T-cell (primary cell): ENCODE measurements at regions not wholly inside any gene's neighbourhood (a gene's known extent, or its start where the extent isn't known, plus 50 kb on each side); places are given as distances from the start of the nearest gene placed in this dataset.

Experiments used
- ATAC-seq, 4 experiments: fragments of 200-7000 bp in 3 of 4; fragments of 150-1000 bp in 1 of 4; cut with Tn5 transposase; replicated peaks in 1 of 4; 1 replicate in 3 of 4; 2 replicates in 1 of 4; pipeline ENCODE4 v1.10.0; 2021; ENCODE audit warnings: moderate library complexity in 3 of 4, mild to moderate bottlenecking in 2 of 4, moderate number of reproducible peaks in 1 of 4
- CTCF ChIA-PET, 2 donors: fragments of 300-600 bp; sonication (Branson Sonifier 250); formaldehyde crosslinking; loops; one replicate each; lab custom pipeline; 2022; ENCODE audit warnings: antibody characterized with exemption in 2 of 2; lab: Charles Lee
- POLR2A ChIA-PET, 2 donors: fragments of 300-600 bp; sonication (Branson Sonifier 250); formaldehyde crosslinking; loops; one replicate each; lab custom pipeline; 2022; ENCODE audit warnings: antibody characterized with exemption in 2 of 2; lab: Charles Lee
- DNase-seq, 35 experiments: peaks; one replicate each; pipeline versions ENCODE4 v3.0.0 to v3.0.0-alpha.2; 2013 to 2023
- H3K27ac ChIP-seq: one replicate; pipeline ENCODE4 v1.5.1; 2013; ENCODE audit warnings: low read length
- H3K27me3 ChIP-seq, 2 experiments: replicated peaks in 1 of 2; 1 replicate in 1 of 2; 2 replicates in 1 of 2; pipeline versions ENCODE4 v1.6.1 to v1.7.0; 2013; ENCODE audit warnings: low read length in 1 of 2, mixed read lengths in 1 of 2; ENCODE audit not compliant: control insufficient read depth in 2 of 2, insufficient read depth in 2 of 2; ENCODE audit errors: extremely low read depth in 1 of 2
- H3K36me3 ChIP-seq, 2 donors: 1 replicate in 1 of 2; 2 replicates in 1 of 2; pipeline versions ENCODE4 v1.6.1 to v1.7.0; 2013; ENCODE audit warnings: low read length in 1 of 2; ENCODE audit not compliant: control insufficient read depth in 2 of 2, insufficient read depth in 1 of 2; ENCODE audit errors: extremely low read depth in 1 of 2
- H3K4me1 ChIP-seq, 2 experiments: 1 replicate in 1 of 2; 2 replicates in 1 of 2; pipeline versions ENCODE4 v1.6.1 to v1.7.0; 2013; ENCODE audit warnings: low read length in 2 of 2, mixed read lengths in 1 of 2; ENCODE audit not compliant: insufficient read depth in 2 of 2, control insufficient read depth in 1 of 2; ENCODE audit errors: extremely low read depth in 1 of 2
- H3K4me3 ChIP-seq, 2 donors: 1 replicate in 1 of 2; 2 replicates in 1 of 2; pipeline versions ENCODE4 v1.5.1 to v1.7.0; 2013; ENCODE audit warnings: mild to moderate bottlenecking in 2 of 2, low read length in 1 of 2, moderate library complexity in 1 of 2; ENCODE audit not compliant: control insufficient read depth in 1 of 2; ENCODE audit errors: extremely low read depth in 1 of 2
- H3K9me3 ChIP-seq: 2 replicates; pipeline ENCODE4 v1.7.0; 2013
- H3K27ac Mint-ChIP-seq, 2 donors: one replicate each; pipeline ENCODE4 v1.8.0; 2020 to 2021; ENCODE audit warnings: mild to moderate bottlenecking in 2 of 2, mixed read lengths in 2 of 2
- H3K27me3 Mint-ChIP-seq, 2 donors: one replicate each; pipeline ENCODE4 v1.8.0; 2021 to 2022; ENCODE audit warnings: mixed read lengths in 2 of 2
- H3K36me3 Mint-ChIP-seq: one replicate; pipeline ENCODE4 v1.8.0; 2021; ENCODE audit warnings: mixed read lengths
- H3K4me1 Mint-ChIP-seq, 3 donors: one replicate each; pipeline ENCODE4 v1.8.0; 2020 to 2022; ENCODE audit warnings: mixed read lengths in 3 of 3, mild to moderate bottlenecking in 1 of 3
- H3K4me3 Mint-ChIP-seq, 3 donors: one replicate each; pipeline ENCODE4 v1.8.0; 2020 to 2022; ENCODE audit warnings: mild to moderate bottlenecking in 3 of 3, mixed read lengths in 3 of 3, moderate library complexity in 3 of 3
- H3K9me3 Mint-ChIP-seq, 3 donors: one replicate each; pipeline ENCODE4 v1.8.0; 2020 to 2022; ENCODE audit warnings: mixed read lengths in 3 of 3
- WGBS: methylation state at CpG from one replicate; pipeline ENCODE4 v1.1.5; 2013; ENCODE audit warnings: missing lambda C conversion rate; ENCODE audit not compliant: insufficient coverage; 5-methylcytosine and 5-hydroxymethylcytosine counted together

DNA sequence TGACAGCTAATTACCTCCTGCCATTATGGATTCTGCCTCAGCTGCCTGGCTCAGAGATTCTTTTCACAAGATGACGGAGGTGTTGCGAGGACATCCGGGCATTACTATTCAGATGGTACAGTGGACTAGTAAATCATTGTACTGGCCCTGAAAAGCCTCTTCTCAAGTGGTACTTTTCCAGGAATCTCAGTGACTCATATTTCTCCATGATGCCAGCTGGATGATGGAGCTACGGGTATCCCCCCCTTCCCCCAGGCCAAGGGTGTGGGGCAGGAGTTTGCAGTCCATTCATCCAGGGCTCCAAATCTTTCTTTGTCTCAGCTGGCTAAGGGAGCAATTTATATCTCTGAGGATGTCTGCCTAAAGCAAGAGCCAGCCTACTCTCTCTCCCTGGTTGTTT lies 107.7 kb upstream of the GPR139 start:
- H3K4me3 Mint-ChIP-seq: no peak overlapping the region
- no peaks in the 10 kb centered on the region for H3K4me1 Mint-ChIP-seq
- no peak for ATAC-seq
- H3K27me3 ChIP-seq: peaks cover 0 to 2% of the 10 kb centered on the region in 2 experiments
- H3K36me3 Mint-ChIP-seq: no peaks in the 10 kb centered on the region
- peaks cover 0 to 13% (median 5%) of the 10 kb centered on the region in 3 donors for H3K9me3 Mint-ChIP-seq
- H3K27ac ChIP-seq: no peak overlapping the region
- H3K4me1 ChIP-seq: no peaks in the 10 kb centered on the region
- no peaks in the 10 kb centered on the region for H3K9me3 ChIP-seq
- no peak for DNase-seq
- peaks cover 0 to 14% of the 10 kb centered on the region in 2 donors for H3K27me3 Mint-ChIP-seq
- CTCF ChIA-PET: no interaction called here
- H3K27ac Mint-ChIP-seq: no peak overlapping the region
- H3K36me3 ChIP-seq: no peaks in the 10 kb centered on the region
- WGBS: 89% methylated on average over 3 of the region's 4 CpGs
- H3K4me3 ChIP-seq: no peak overlapping the region
- POLR2A ChIA-PET: no interaction called here

- CTCF ChIA-PET: interaction anchor here in 1 of 2 donors (0.6 kb wide), 1 partner anchor 19 kb away, joined by 3 read pairs; no protein-coding TSS in a partner anchor
- no peaks in the 10 kb centered on the region for H3K36me3 ChIP-seq
- no peak overlapping the region for H3K4me3 ChIP-seq
- no peaks in the 10 kb centered on the region for H3K9me3 ChIP-seq
- peaks cover 0 to 14% of the 10 kb centered on the region in 2 donors for H3K27me3 Mint-ChIP-seq
- no peak overlapping the region for H3K27ac Mint-ChIP-seq
- ATAC-seq: no peak
- H3K36me3 Mint-ChIP-seq: no peaks in the 10 kb centered on the region
- H3K4me3 Mint-ChIP-seq: no peak overlapping the region
- WGBS: 79% methylated on average over 3 of the region's 5 CpGs
- DNase-seq: no peak
- H3K4me1 ChIP-seq: no peaks in the 10 kb centered on the region
- H3K27ac ChIP-seq: no peak overlapping the region
- peaks cover 0 to 2% of the 10 kb centered on the region in 2 experiments for H3K27me3 ChIP-seq
- no peaks in the 10 kb centered on the region for H3K4me1 Mint-ChIP-seq
- H3K9me3 Mint-ChIP-seq: peaks cover 0 to 7% (median 0%) of the 10 kb centered on the region in 3 donors
- POLR2A ChIA-PET: no interaction called here
Measured at GRCh38 chr16:20178297-20178696, 104.6 kb upstream of the GPR139 start.

DNA sequence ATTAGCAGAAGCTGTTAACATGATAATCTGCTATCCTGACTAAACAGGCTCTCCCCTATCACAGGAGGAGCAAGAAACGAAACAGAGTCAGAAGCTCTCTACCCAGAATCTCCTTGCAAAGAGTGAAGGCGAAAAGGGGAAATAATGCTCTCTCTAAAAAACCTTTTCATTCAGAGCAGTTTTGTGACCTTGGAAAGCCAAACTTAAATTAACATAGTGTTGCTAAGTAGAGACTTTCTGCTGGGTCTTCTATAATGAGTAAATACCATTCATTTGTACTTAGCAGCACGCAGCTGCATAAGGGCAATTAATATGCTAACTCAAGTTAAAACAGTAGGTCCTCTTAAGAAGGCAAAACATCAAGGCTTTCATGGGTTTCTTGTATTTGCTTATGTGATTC lies 101.7 kb upstream of the GPR139 start:
- ATAC-seq: no peak
- Mint-ChIP-seq H3K36me3 (no peaks in the 10 kb centered on the region), H3K9me3 (peaks cover 0 to 7% (median 5%) of the 10 kb centered on the region in 3 donors), H3K4me1 (no peaks in the 10 kb centered on the region), H3K27me3 (peaks cover 0 to 14% of the 10 kb centered on the region in 2 donors), H3K4me3 (no peak overlapping the region), H3K27ac (no peak overlapping the region)
- CTCF ChIA-PET: no interaction called here
- POLR2A ChIA-PET: no interaction called here
- Histone ChIP-seq H3K36me3 (no peaks in the 10 kb centered on the region), H3K27me3 (no peaks in the 10 kb centered on the region), H3K4me1 (no peaks in the 10 kb centered on the region), H3K27ac (no peak overlapping the region), H3K9me3 (no peaks in the 10 kb centered on the region), H3K4me3 (no peak overlapping the region)
- DNase-seq: no peak
- WGBS: no CpG with 5 or more reads among the region's 3 CpGs

DNA sequence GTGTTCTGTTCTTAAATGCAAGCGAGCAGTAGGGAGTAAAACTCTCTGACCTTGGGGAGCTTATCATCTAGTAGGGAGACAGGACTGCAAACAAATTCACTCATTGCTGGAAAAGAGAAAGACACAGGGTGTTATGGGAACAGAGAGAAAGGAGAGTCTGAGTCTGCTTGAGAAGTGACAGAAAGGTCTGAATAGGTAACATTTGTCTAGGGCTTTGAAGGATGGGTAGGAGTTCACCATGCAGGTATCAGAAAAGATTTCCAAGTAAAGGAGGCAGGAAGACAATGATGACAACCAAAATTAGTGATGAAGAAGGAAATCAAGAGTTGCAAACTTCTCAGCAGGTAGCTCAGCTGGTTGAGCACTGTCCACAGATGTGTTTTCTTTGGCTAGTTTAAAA lies 93.6 kb upstream of the GPR139 start:
- POLR2A ChIA-PET: no interaction called here
- no peaks in the 10 kb centered on the region for H3K4me1 ChIP-seq
- DNase-seq (no peak), ATAC-seq (no peak)
- no peaks in the 10 kb centered on the region for H3K9me3 ChIP-seq
- Mint-ChIP-seq H3K4me1 (no peaks in the 10 kb centered on the region), H3K27me3 (peaks cover 3 to 10% of the 10 kb centered on the region in 2 donors), H3K9me3 (peaks cover 6 to 13% (median 7%) of the 10 kb centered on the region in 3 donors), H3K27ac (no peak overlapping the region), H3K4me3 (no peak overlapping the region), H3K36me3 (no peaks in the 10 kb centered on the region)
- CTCF ChIA-PET: no interaction called here
- H3K4me3 ChIP-seq: no peak overlapping the region
- H3K36me3 ChIP-seq: no peaks in the 10 kb centered on the region
- H3K27ac ChIP-seq: no peak overlapping the region
- WGBS: 86% methylated on average over 1 of the region's 1 CpG
- peaks cover 0 to 4% of the 10 kb centered on the region in 2 experiments for H3K27me3 ChIP-seq

- DNase-seq (no peak), ATAC-seq (no peak)
- Mint-ChIP-seq H3K4me3 (no peak overlapping the region), H3K36me3 (no peaks in the 10 kb centered on the region), H3K27me3 (peaks cover 3 to 10% of the 10 kb centered on the region in 2 donors), H3K4me1 (no peaks in the 10 kb centered on the region), H3K27ac (no peak overlapping the region), H3K9me3 (peaks cover 3 to 13% (median 7%) of the 10 kb centered on the region in 3 donors)
- Histone ChIP-seq H3K9me3 (no peaks in the 10 kb centered on the region), H3K27ac (no peak overlapping the region), H3K4me1 (no peaks in the 10 kb centered on the region), H3K27me3 (peaks cover 0 to 4% of the 10 kb centered on the region in 2 experiments), H3K4me3 (no peak overlapping the region), H3K36me3 (no peaks in the 10 kb centered on the region)
- CTCF ChIA-PET: interaction anchor here in 1 of 2 donors (0.5 kb wide), 1 partner anchor 498 kb away, joined by 3 read pairs; no protein-coding TSS in a partner anchor
- 86% methylated on average over 7 of the region's 15 CpGs for WGBS
- POLR2A ChIA-PET: no interaction called here
Measured at GRCh38 chr16:20166531-20167235, 93.0 kb upstream of the GPR139 start.

DNA sequence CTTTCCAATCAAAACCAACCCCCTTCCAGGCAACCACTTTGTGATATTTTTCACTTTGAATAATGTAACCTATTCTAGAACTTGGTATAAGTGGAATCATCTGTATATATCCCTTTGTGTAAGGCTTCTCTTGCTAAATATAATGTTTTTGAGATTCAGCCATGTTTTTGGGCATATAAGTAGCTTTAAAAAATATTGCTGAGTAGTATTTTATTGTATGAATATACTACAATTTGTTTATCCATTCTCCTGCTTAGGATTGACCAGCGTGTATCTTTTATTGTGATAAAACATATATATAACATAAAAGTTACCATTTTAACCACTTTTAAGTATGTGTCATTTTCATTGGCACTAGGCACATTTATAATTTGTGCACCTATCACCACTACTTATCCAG lies 79.8 kb upstream of the GPR139 start:
- H3K4me3 Mint-ChIP-seq: no peak overlapping the region
- H3K27ac ChIP-seq: no peak overlapping the region
- H3K4me1 Mint-ChIP-seq: no peaks in the 10 kb centered on the region
- WGBS: no CpG with 5 or more reads among the region's 1 CpG
- no peaks in the 10 kb centered on the region for H3K36me3 ChIP-seq
- peaks cover 4 to 8% (median 5%) of the 10 kb centered on the region in 3 donors for H3K9me3 Mint-ChIP-seq
- no peak overlapping the region for H3K27ac Mint-ChIP-seq
- H3K36me3 Mint-ChIP-seq: no peaks in the 10 kb centered on the region
- H3K4me1 ChIP-seq: no peaks in the 10 kb centered on the region
- no peak overlapping the region for H3K4me3 ChIP-seq
- peaks cover 0 to 7% of the 10 kb centered on the region in 2 donors for H3K27me3 Mint-ChIP-seq
- ChIA-PET POLR2A (interaction anchor here in 1 of 2 donors (0.6 kb wide), 1 partner anchor 164 kb away, joined by 3 read pairs; no protein-coding TSS in a partner anchor), CTCF (no interaction called here)
- peaks cover 0 to 6% of the 10 kb centered on the region in 2 experiments for H3K27me3 ChIP-seq
- DNase-seq: no peak
- no peaks in the 10 kb centered on the region for H3K9me3 ChIP-seq
- ATAC-seq: no peak
